ENCODE measurements at regions not wholly inside any gene's neighbourhood (a gene's known extent, or its start where the extent isn't known, plus 50 kb on each side); places are given as distances from the start of the nearest gene placed in this dataset.

DNA sequence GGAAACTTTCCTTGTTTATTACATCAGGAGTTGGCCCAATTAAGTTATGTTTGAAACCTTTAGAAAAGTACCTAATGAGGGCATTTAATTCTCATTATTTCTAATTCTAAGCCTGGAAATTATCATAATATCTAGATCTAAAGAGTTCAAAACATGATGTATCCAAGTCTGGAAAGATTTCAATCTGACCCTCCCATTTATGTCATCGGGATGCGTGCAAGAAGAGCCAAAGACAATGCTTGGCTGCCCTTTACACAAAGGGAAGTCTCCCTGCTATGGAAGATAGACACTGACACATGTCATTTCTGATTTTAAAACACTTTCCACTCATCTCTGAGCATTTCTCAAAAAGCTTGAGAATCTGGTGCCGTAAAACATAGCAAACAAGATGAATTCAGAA, 222.4 kb downstream of the ANTXR2 start:
- TF ChIP-seq YY1 (IDR thresholded peaks at IDR 0.05; ENCODE audit: insufficient read depth, insufficient read length) (no peak), ZNF274 (IDR thresholded peaks at IDR 0.05; ENCODE audit: low read depth, low read length) (no peak), SUZ12 (IDR thresholded peaks at IDR 0.05; ENCODE audit: extremely low read depth, insufficient read depth, insufficient read length) (no peak)
- DNase-seq (ENCODE audit: low read depth, low spot score), result no peak
- no peak overlapping the region for H3K9ac ChIP-seq (ENCODE audit: insufficient read length, low read depth)

DNA sequence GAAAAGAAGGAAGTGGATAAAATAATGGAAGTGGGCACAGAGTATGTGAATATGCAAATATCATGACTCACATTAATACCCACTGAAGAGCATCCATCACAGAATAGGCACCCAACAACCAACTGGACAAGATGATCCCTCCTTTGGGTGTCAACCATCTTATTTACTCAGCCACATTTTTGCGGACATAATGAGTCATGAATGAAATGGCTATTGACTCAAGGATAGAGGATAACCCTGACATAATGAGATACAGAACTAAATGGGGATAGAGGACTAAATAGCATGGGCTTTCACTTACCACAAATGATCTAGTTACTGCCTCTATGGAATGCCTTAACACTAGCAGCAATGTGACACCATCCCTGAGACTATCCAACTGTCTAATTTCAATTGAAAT, 224.7 kb downstream of the ANTXR2 start:
- H3K9me3 ChIP-seq (ENCODE audit: insufficient read depth, low read length), result no peaks in the 10 kb centered on the region
- TF ChIP-seq YY1 (IDR thresholded peaks at IDR 0.05; ENCODE audit: insufficient read depth, insufficient read length) (no peak), ZNF274 (IDR thresholded peaks at IDR 0.05; ENCODE audit: low read depth, low read length) (no peak), SUZ12 (IDR thresholded peaks at IDR 0.05; ENCODE audit: extremely low read depth, insufficient read depth, insufficient read length) (no peak)
- DNase-seq (ENCODE audit: low read depth, low spot score), result no peak
- H3K4me1 ChIP-seq (ENCODE audit: insufficient read depth, insufficient read length), result no peaks in the 10 kb centered on the region
- no peaks in the 10 kb centered on the region for H3K36me3 ChIP-seq (ENCODE audit: insufficient read depth, insufficient read length, low read length)
- no peak overlapping the region for H3K9ac ChIP-seq (ENCODE audit: insufficient read length, low read depth)
- no peaks in the 10 kb centered on the region for H3K27me3 ChIP-seq (ENCODE audit: insufficient read depth, insufficient read length)
- no peak overlapping the region for H3K4me3 ChIP-seq (ENCODE audit: insufficient read length, low read depth)

More for the DNA sequence above, 222.4 kb downstream of the ANTXR2 start:
- H3K27me3 ChIP-seq (ENCODE audit: insufficient read depth, insufficient read length), result no peaks in the 10 kb centered on the region
- no peaks in the 10 kb centered on the region for H3K4me1 ChIP-seq (ENCODE audit: insufficient read depth, insufficient read length)
- no peaks in the 10 kb centered on the region for H3K36me3 ChIP-seq (ENCODE audit: insufficient read depth, insufficient read length, low read length)
- H3K9me3 ChIP-seq (ENCODE audit: insufficient read depth, low read length), result no peaks in the 10 kb centered on the region
- H3K4me3 ChIP-seq (ENCODE audit: insufficient read length, low read depth), result no peak overlapping the region

- H3K9me3 ChIP-seq (ENCODE audit: insufficient read depth, low read length), result no peaks in the 10 kb centered on the region; the same call in 1 of the 2 replicates
- H3K36me3 ChIP-seq (ENCODE audit: insufficient read depth, insufficient read length, low read length), result no peaks in the 10 kb centered on the region
- DNase-seq (ENCODE audit: low read depth, low spot score), result no peak
- TF ChIP-seq SUZ12 (IDR thresholded peaks at IDR 0.05; ENCODE audit: extremely low read depth, insufficient read depth, insufficient read length) (no peak), YY1 (IDR thresholded peaks at IDR 0.05; ENCODE audit: insufficient read depth, insufficient read length) (no peak), ZNF274 (IDR thresholded peaks at IDR 0.05; ENCODE audit: low read depth, low read length) (no peak)
- H3K4me3 ChIP-seq (ENCODE audit: insufficient read length, low read depth), result no peak overlapping the region
- H3K27me3 ChIP-seq (ENCODE audit: insufficient read depth, insufficient read length), result no peaks in the 10 kb centered on the region
- H3K4me1 ChIP-seq (ENCODE audit: insufficient read depth, insufficient read length), result no peaks in the 10 kb centered on the region
- no peak overlapping the region for H3K9ac ChIP-seq (ENCODE audit: insufficient read length, low read depth)
These were observed 225.6 kb downstream of the ANTXR2 start for GRCh38 chr4:79847411-79847810.

- H3K4me1 ChIP-seq (ENCODE audit: insufficient read depth, insufficient read length), result no peaks in the 10 kb centered on the region
- TF ChIP-seq SUZ12 (IDR thresholded peaks at IDR 0.05; ENCODE audit: extremely low read depth, insufficient read depth, insufficient read length), result no peak
- TF ChIP-seq YY1 (IDR thresholded peaks at IDR 0.05; ENCODE audit: insufficient read depth, insufficient read length), result no peak
- TF ChIP-seq ZNF274 (IDR thresholded peaks at IDR 0.05; ENCODE audit: low read depth, low read length), result no peak
- no peak overlapping the region for H3K9ac ChIP-seq (ENCODE audit: insufficient read length, low read depth)
- DNase-seq (ENCODE audit: low read depth, low spot score), result no peak
- H3K27me3 ChIP-seq (ENCODE audit: insufficient read depth, insufficient read length), result no peaks in the 10 kb centered on the region
- no peaks in the 10 kb centered on the region; the same call in 1 of the 2 replicates for H3K9me3 ChIP-seq (ENCODE audit: insufficient read depth, low read length)
- H3K4me3 ChIP-seq (ENCODE audit: insufficient read length, low read depth), result no peak overlapping the region
- H3K36me3 ChIP-seq (ENCODE audit: insufficient read depth, insufficient read length, low read length), result no peaks in the 10 kb centered on the region
These were observed 230.9 kb downstream of the ANTXR2 start for GRCh38 chr4:79842162-79842561.

- no peaks in the 10 kb centered on the region for H3K36me3 ChIP-seq (ENCODE audit: insufficient read depth, insufficient read length, low read length)
- no peaks in the 10 kb centered on the region for H3K27me3 ChIP-seq (ENCODE audit: insufficient read depth, insufficient read length)
- H3K4me3 ChIP-seq (ENCODE audit: insufficient read length, low read depth), result no peak overlapping the region
- TF ChIP-seq YY1 (IDR thresholded peaks at IDR 0.05; ENCODE audit: insufficient read depth, insufficient read length), result no peak
- no peak for TF ChIP-seq SUZ12 (IDR thresholded peaks at IDR 0.05; ENCODE audit: extremely low read depth, insufficient read depth, insufficient read length)
- no peak for TF ChIP-seq ZNF274 (IDR thresholded peaks at IDR 0.05; ENCODE audit: low read depth, low read length)
- no peaks in the 10 kb centered on the region for H3K9me3 ChIP-seq (ENCODE audit: insufficient read depth, low read length)
- no peaks in the 10 kb centered on the region for H3K4me1 ChIP-seq (ENCODE audit: insufficient read depth, insufficient read length)
- no peak overlapping the region for H3K9ac ChIP-seq (ENCODE audit: insufficient read length, low read depth)
- DNase-seq (ENCODE audit: low read depth, low spot score), result no peak
These were observed 239.2 kb downstream of the ANTXR2 start for GRCh38 chr4:79833857-79834256.

DNA sequence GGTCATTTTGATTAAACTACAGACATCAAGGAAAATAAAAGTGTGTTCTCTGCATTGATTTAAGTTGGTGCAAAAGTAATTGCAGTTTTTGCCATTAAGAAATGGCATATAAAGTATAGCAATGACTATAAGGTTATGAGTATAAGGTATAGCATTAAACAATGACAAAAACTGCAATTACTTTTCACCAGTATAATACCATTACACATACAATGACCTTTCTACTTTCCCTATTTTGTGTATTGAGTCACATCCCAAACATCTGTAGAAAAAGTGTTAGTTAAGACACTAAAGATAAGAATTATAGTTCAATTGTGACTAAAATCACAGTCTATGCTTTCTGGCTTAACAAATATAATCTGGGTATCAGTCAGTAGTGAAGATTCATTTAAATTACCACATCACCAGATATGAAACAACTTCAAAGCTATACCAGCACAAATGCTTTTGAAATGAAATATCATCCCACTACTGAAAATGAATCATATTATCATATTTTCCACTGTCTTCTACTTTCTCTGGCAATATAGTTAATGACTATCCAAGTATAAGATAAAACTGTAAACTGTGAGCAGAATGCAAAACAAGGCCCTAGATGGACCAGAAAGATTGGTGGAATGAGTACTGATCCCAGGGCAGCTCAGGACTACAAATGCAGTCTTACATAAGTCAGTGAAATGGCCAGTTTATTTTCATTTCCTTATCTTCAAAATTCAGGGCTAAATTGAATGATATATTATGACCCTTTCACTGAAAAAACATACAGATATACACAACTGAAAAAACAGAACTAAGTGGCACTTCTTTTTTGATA, 241.1 kb downstream of the ANTXR2 start:
- no peaks in the 10 kb centered on the region for H3K9me3 ChIP-seq (ENCODE audit: insufficient read depth, low read length)
- no peaks in the 10 kb centered on the region for H3K36me3 ChIP-seq (ENCODE audit: insufficient read depth, insufficient read length, low read length)
- no peaks in the 10 kb centered on the region for H3K27me3 ChIP-seq (ENCODE audit: insufficient read depth, insufficient read length)
- DNase-seq (ENCODE audit: low read depth, low spot score), result no peak
- H3K4me3 ChIP-seq (ENCODE audit: insufficient read length, low read depth), result no peak overlapping the region
- no peak overlapping the region for H3K9ac ChIP-seq (ENCODE audit: insufficient read length, low read depth)
- H3K4me1 ChIP-seq (ENCODE audit: insufficient read depth, insufficient read length), result no peaks in the 10 kb centered on the region
- TF ChIP-seq YY1 (IDR thresholded peaks at IDR 0.05; ENCODE audit: insufficient read depth, insufficient read length) (no peak), ZNF274 (IDR thresholded peaks at IDR 0.05; ENCODE audit: low read depth, low read length) (no peak), SUZ12 (IDR thresholded peaks at IDR 0.05; ENCODE audit: extremely low read depth, insufficient read depth, insufficient read length) (no peak)

GRCh38 chr4:79831119-79831528, 241.9 kb downstream of the ANTXR2 start:
- Histone ChIP-seq H3K36me3 (ENCODE audit: insufficient read depth, insufficient read length, low read length) (no peaks in the 10 kb centered on the region), H3K9ac (ENCODE audit: insufficient read length, low read depth) (no peak overlapping the region), H3K9me3 (ENCODE audit: insufficient read depth, low read length) (no peaks in the 10 kb centered on the region), H3K27me3 (ENCODE audit: insufficient read depth, insufficient read length) (no peaks in the 10 kb centered on the region), H3K4me3 (ENCODE audit: insufficient read length, low read depth) (no peak overlapping the region), H3K4me1 (ENCODE audit: insufficient read depth, insufficient read length) (no peaks in the 10 kb centered on the region)
- DNase-seq (ENCODE audit: low read depth, low spot score), result no peak
- no peak for TF ChIP-seq YY1 (IDR thresholded peaks at IDR 0.05; ENCODE audit: insufficient read depth, insufficient read length)
- TF ChIP-seq SUZ12 (IDR thresholded peaks at IDR 0.05; ENCODE audit: extremely low read depth, insufficient read depth, insufficient read length), result no peak
- no peak for TF ChIP-seq ZNF274 (IDR thresholded peaks at IDR 0.05; ENCODE audit: low read depth, low read length)
